Cardiac muscle cell (in vitro differentiated cells and primary cell): ENCODE measurements at regions not wholly inside any gene's neighbourhood (a gene's known extent, or its start where the extent isn't known, plus 50 kb on each side); places are given as distances from the start of the nearest gene placed in this dataset.

Experiments used
- DNase-seq, 2 donors: peaks; one replicate each; pipeline versions ENCODE4 v3.0.0 to v3.0.0-alpha.2; 2010 to 2017; ENCODE audit warnings: low read depth in 1 of 2, low spot score in 1 of 2
- H3K27ac ChIP-seq: fragments of 200-600 bp; sonication (generic); 2 replicates; pipeline ENCODE4 v1.5.1; 2016
- H3K27me3 ChIP-seq: fragments of 200-600 bp; sonication (generic); 2 replicates; pipeline ENCODE4 v1.6.0; 2016; ENCODE audit warnings: control low read depth
- H3K36me3 ChIP-seq: fragments of 200-600 bp; sonication (generic); 2 replicates; pipeline ENCODE4 v1.5.1; 2016; ENCODE audit warnings: control low read depth
- H3K4me1 ChIP-seq: fragments of 200-600 bp; sonication (generic); 2 replicates; pipeline ENCODE4 v1.8.1; 2017; ENCODE audit warnings: low read depth, mild to moderate bottlenecking, mixed run types
- H3K4me3 ChIP-seq: fragments of 200-600 bp; sonication (generic); 2 replicates; pipeline ENCODE4 v1.5.1; 2016; ENCODE audit warnings: mild to moderate bottlenecking
- H3K9me3 ChIP-seq: fragments of 200-600 bp; sonication (generic); 2 replicates; pipeline ENCODE4 v1.5.1; 2017; ENCODE audit warnings: low read depth, mild to moderate bottlenecking, control low read depth
- CTCF ChIP-seq: IDR thresholded peaks from 2 replicates; pipeline ENCODE4 v1.5.1; 2012; ENCODE audit warnings: low read depth, mild to moderate bottlenecking, low read length

GRCh38 chr10:29007748-29008610, 280.9 kb upstream of the LYZL1 start:
- Histone ChIP-seq H3K27me3 (no peaks in the 10 kb centered on the region), H3K9me3 (no peaks in the 10 kb centered on the region), H3K27ac (no peak overlapping the region), H3K36me3 (no peaks in the 10 kb centered on the region), H3K4me1 (no peaks in the 10 kb centered on the region), H3K4me3 (no peak overlapping the region)
- no peak for TF ChIP-seq CTCF
- DNase-seq: peak in 1 of 2 donors; percentile 77

DNA sequence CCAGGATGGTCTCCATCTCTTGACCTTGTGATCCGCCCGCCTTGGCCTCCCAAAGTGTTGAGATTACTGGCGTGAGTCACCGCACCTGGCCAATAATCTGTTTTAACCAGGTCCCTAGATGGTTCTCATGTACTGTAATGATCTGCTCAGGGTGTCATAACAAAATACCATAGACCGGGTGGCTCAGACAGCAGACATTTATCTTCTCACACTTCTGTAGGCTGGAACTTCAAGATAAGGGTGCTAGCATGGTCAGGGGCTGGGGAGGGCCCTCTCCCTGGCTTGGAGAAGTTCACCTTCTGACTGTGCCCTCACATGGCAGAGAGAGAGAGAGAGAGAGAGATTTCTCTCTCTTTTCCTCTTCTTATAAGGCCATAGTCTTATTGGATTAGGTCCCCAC, 279.4 kb upstream of the LYZL1 start:
- H3K4me3 ChIP-seq: no peak overlapping the region
- TF ChIP-seq CTCF: no peak
- no peak overlapping the region for H3K27ac ChIP-seq
- no peak for DNase-seq
- no peaks in the 10 kb centered on the region for H3K9me3 ChIP-seq
- H3K4me1 ChIP-seq: no peaks in the 10 kb centered on the region
- no peaks in the 10 kb centered on the region for H3K27me3 ChIP-seq
- H3K36me3 ChIP-seq: no peaks in the 10 kb centered on the region

DNA sequence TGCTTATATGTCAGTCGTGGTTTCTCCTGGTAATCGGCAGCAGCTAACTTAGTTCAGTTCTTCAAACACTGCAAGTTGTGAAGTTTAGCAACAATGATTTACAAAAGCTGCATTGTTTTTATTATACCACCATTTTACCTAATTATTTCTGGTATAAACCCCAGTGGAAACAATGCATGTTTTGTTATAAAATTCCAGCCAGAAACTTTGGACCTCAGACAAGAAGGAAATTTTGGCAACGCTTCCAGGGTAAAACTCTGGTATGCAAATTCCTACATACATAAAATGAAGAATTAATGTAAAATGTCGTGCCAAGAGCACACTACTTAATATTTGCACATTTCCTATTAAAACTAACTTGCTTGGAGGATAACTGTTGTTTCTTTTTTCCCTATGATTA, 277.4 kb upstream of the LYZL1 start:
- Histone ChIP-seq H3K36me3 (no peaks in the 10 kb centered on the region), H3K4me1 (peaks cover 14% of the 10 kb centered on the region), H3K4me3 (no peak overlapping the region), H3K9me3 (no peaks in the 10 kb centered on the region), H3K27ac (no peak overlapping the region), H3K27me3 (no peaks in the 10 kb centered on the region)
- no peak for TF ChIP-seq CTCF
- peak in 1 of 2 donors; percentile 80 for DNase-seq

GRCh38 chr10:29012926-29013554, 275.8 kb upstream of the LYZL1 start:
- no peaks in the 10 kb centered on the region for H3K27me3 ChIP-seq
- H3K4me1 ChIP-seq: peaks cover 14% of the 10 kb centered on the region
- no peak overlapping the region for H3K27ac ChIP-seq
- H3K36me3 ChIP-seq: no peaks in the 10 kb centered on the region
- no peak for TF ChIP-seq CTCF
- H3K9me3 ChIP-seq: no peaks in the 10 kb centered on the region
- H3K4me3 ChIP-seq: no peak overlapping the region
- no peak for DNase-seq

DNA sequence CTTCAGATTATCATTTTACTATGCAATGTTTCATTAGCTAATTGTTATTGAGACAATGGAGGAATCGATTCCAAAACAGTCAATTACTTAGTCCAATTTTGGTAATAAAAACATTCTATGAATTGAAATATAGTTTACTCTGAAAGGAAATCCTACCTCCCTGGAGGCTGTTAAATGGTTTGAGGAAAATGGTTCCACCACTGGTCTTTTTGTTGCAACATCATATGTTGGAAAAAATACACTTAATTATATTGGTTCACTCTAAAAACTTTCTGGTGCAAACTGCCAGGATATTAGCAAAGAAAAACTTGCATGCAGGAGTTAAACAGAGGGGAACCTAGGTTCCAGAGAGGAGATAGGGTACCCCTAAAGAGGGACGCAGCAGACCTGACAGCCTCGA, 267.3 kb upstream of the LYZL1 start:
- H3K4me1 ChIP-seq: peaks cover 4% of the 10 kb centered on the region
- no peak for TF ChIP-seq CTCF

More for the DNA sequence above, 267.3 kb upstream of the LYZL1 start:
- DNase-seq: no peak
- Histone ChIP-seq H3K27ac (no peak overlapping the region), H3K4me3 (no peak overlapping the region), H3K36me3 (no peaks in the 10 kb centered on the region), H3K9me3 (no peaks in the 10 kb centered on the region), H3K27me3 (no peaks in the 10 kb centered on the region)
